Endothelial cell of umbilical vein (primary cell): ENCODE measurements at regions not wholly inside any gene's neighbourhood (a gene's known extent, or its start where the extent isn't known, plus 50 kb on each side); places are given as distances from the start of the nearest gene placed in this dataset.

Experiments used
- BruUV-seq: library from RNA; stranded (reverse); fragments of 400-500 nt; replicated peaks from 2 replicates; lab custom pipeline; 2021; lab: Mats Ljungman, UMichigan
- CTCF ChIA-PET: fragments of 300-600, 350-600 bp; sonication (Branson Sonifier 250); formaldehyde crosslinking; loops from one replicate; lab custom pipeline; 2021; ENCODE audit warnings: antibody characterized with exemption, inconsistent platforms; lab: Charles Lee
- POLR2A ChIA-PET: fragments of 300-600, 350-600 bp; sonication (Branson Sonifier 250); formaldehyde crosslinking; loops from one replicate; lab custom pipeline; 2021; ENCODE audit warnings: antibody characterized with exemption, inconsistent platforms; lab: Charles Lee
- DNase-seq: peaks from one replicate; pipeline ENCODE4 v3.0.0-alpha.2; 2011; ENCODE audit warnings: low read depth, low spot score
- FAIRE-seq: peaks from 2 replicates; lab custom pipeline; 2011; peaks lifted over from hg19 to GRCh38; lab: Jason Lieb, UNC
- H2AFZ ChIP-seq: 2 replicates; pipeline ENCODE4 v1.6.0; 2012; ENCODE audit warnings: low read depth, low read length, control low read depth, inconsistent platforms
- H3K27ac ChIP-seq: 2 replicates; pipeline ENCODE4 v1.5.1; 2011; ENCODE audit warnings: low read depth, mild to moderate bottlenecking, control low read depth, low read length, moderate library complexity; ENCODE audit not compliant: insufficient read depth
- H3K27me3 ChIP-seq, 2 experiments: 2 replicates each; pipeline versions ENCODE4 v1.6.0 to v1.6.1; 2011; ENCODE audit warnings: low read length in 2 of 2, mixed read lengths in 1 of 2; ENCODE audit not compliant: control insufficient read depth in 2 of 2, insufficient read depth in 2 of 2
- H3K36me3 ChIP-seq, 2 experiments: 2 replicates in 1 of 2; 3 replicates in 1 of 2; pipeline ENCODE4 v1.5.1; 2011; ENCODE audit warnings: low read length in 2 of 2, mild to moderate bottlenecking in 1 of 2, moderate library complexity in 1 of 2; ENCODE audit not compliant: control insufficient read depth in 2 of 2, insufficient read depth in 2 of 2; ENCODE audit errors: extremely low read depth in 1 of 2
- H3K4me1 ChIP-seq: 3 replicates; pipeline ENCODE4 v1.5.1; 2011; ENCODE audit warnings: mild to moderate bottlenecking, low read length; ENCODE audit not compliant: control insufficient read depth, insufficient read depth; ENCODE audit errors: extremely low read depth
- H3K4me2 ChIP-seq: 2 replicates; pipeline ENCODE4 v1.6.1; 2011; ENCODE audit warnings: low read length, control low read depth, mixed read lengths; ENCODE audit not compliant: insufficient read depth
- H3K4me3 ChIP-seq, 3 experiments: fragments of 200-600 bp in 1 of 3; sonication (generic), shearing (Covaris generic) in 1 of 3; replicated peaks in 1 of 3; 2 replicates each; pipeline ENCODE4 v1.5.1; 2011 to 2016; ENCODE audit warnings: control low read depth in 3 of 3, low read length in 3 of 3, mild to moderate bottlenecking in 2 of 3, inconsistent platforms in 1 of 3, low read depth in 1 of 3, moderate library complexity in 1 of 3; ENCODE audit not compliant: insufficient read depth in 1 of 3
- H3K79me2 ChIP-seq: 2 replicates; pipeline ENCODE4 v1.6.0; 2012; ENCODE audit warnings: low read length, inconsistent platforms; ENCODE audit not compliant: control insufficient read depth, insufficient read depth
- H3K9ac ChIP-seq: replicated peaks from 2 replicates; pipeline ENCODE3; 2011; ENCODE audit warnings: low read length, control low read depth; ENCODE audit not compliant: insufficient read depth; ENCODE audit errors: extremely low read depth
- H3K9me1 ChIP-seq: replicated peaks from 3 replicates; pipeline ENCODE4 v1.6.0; 2011; ENCODE audit warnings: mild to moderate bottlenecking, low read length; ENCODE audit not compliant: control insufficient read depth, insufficient read depth; ENCODE audit errors: extremely low read depth
- H3K9me3 ChIP-seq: replicated peaks from 2 replicates; pipeline ENCODE4 v1.5.1; 2012; ENCODE audit warnings: low read length, inconsistent platforms; ENCODE audit not compliant: control insufficient read depth, insufficient read depth
- H4K20me1 ChIP-seq: replicated peaks from 2 replicates; pipeline ENCODE3; 2011; ENCODE audit warnings: mild to moderate bottlenecking, low read length; ENCODE audit not compliant: control insufficient read depth, insufficient read depth; ENCODE audit errors: extremely low read depth
- CTCF ChIP-seq, 2 donors: IDR thresholded peaks; 1 replicate in 1 of 2; 2 replicates in 1 of 2; pipeline ENCODE4 v1.5.1; 2011; ENCODE audit warnings: low read length in 2 of 2, mild to moderate bottlenecking in 2 of 2, moderate library complexity in 2 of 2, control low read depth in 1 of 2, inconsistent platforms in 1 of 2, low read depth in 1 of 2; ENCODE audit not compliant: insufficient read depth in 1 of 2; ENCODE audit errors: extremely low read depth in 1 of 2
- GATA2 ChIP-seq: IDR thresholded peaks from 2 replicates; pipeline ENCODE4 v1.7.0; 2011; ENCODE audit warnings: low read depth, mild to moderate bottlenecking, moderate library complexity, mixed read lengths, low read length; ENCODE audit not compliant: insufficient read length, insufficient read depth
- JUN ChIP-seq: IDR thresholded peaks from 2 replicates; pipeline ENCODE4 v1.6.1; 2011; ENCODE audit warnings: borderline replicate concordance, low read depth; ENCODE audit not compliant: insufficient read length, insufficient read depth
- POLR2A ChIP-seq: IDR thresholded peaks from 2 replicates; pipeline ENCODE4 v1.6.1; 2012; ENCODE audit warnings: low read depth, mild to moderate bottlenecking, control low read depth, low read length
- POLR2AphosphoS5 ChIP-seq: IDR thresholded peaks from 2 replicates; pipeline ENCODE4 v1.6.1; 2012; ENCODE audit warnings: low read depth, mild to moderate bottlenecking, control low read depth, low read length, moderate library complexity; ENCODE audit not compliant: insufficient read depth
- dilution Hi-C: fragments of 300-500 bp; cut with MboI; formaldehyde crosslinking; loops from one replicate; pipeline ENCODE4 v1.15.0; 2019; ENCODE audit warnings: low sequenced_read_pairs; ENCODE audit not compliant: extremely low pct_ligation_motif_present
- intact Hi-C: fragments of 100-400 bp; cut with micrococcal nuclease; formaldehyde crosslinking; loops from one replicate; pipeline ENCODE4 v1.10.0; 2022

- Histone ChIP-seq H3K4me2 (no peak overlapping the region), H3K9ac (no peak overlapping the region), H4K20me1 (no peaks in the 10 kb centered on the region), H3K27ac (no peak overlapping the region), H3K9me1 (no peaks in the 10 kb centered on the region), H3K9me3 (peaks cover 3% of the 10 kb centered on the region), H3K27me3 (no peaks in the 10 kb centered on the region), H3K4me1 (no peaks in the 10 kb centered on the region), H2AFZ (no peak overlapping the region), H3K79me2 (no peaks in the 10 kb centered on the region), H3K4me3 (no peak overlapping the region), H3K36me3 (no peaks in the 10 kb centered on the region)
- CTCF ChIA-PET: no interaction called here
- no peak for DNase-seq
- POLR2A ChIA-PET: no interaction called here
- intact Hi-C loops (no loop called here), dilution Hi-C loops (no loop called here)
- no peak for TF ChIP-seq JUN
- TF ChIP-seq CTCF (IDR thresholded peaks at IDR 0.05; ENCODE audit: extremely low read depth in 1 of 2, insufficient read depth in 1 of 2, low read depth in 1 of 2, low read length in 2 of 2): no peak
- no peak for TF ChIP-seq POLR2A
- no peak for TF ChIP-seq GATA2
- FAIRE-seq: no peak
- no TSS peak for BruUV-seq
Measured at GRCh38 chr4:23034731-23035130, 342.0 kb downstream of the GBA3 start.

- POLR2A ChIA-PET: no interaction called here
- Histone ChIP-seq H3K4me3 (no peak overlapping the region), H3K9me3 (peaks cover 3% of the 10 kb centered on the region), H3K27ac (no peak overlapping the region), H4K20me1 (no peaks in the 10 kb centered on the region), H3K4me2 (no peak overlapping the region), H3K9ac (no peak overlapping the region), H3K36me3 (no peaks in the 10 kb centered on the region), H3K27me3 (no peaks in the 10 kb centered on the region), H3K79me2 (no peaks in the 10 kb centered on the region), H2AFZ (no peak overlapping the region), H3K9me1 (no peaks in the 10 kb centered on the region), H3K4me1 (no peaks in the 10 kb centered on the region)
- CTCF ChIA-PET: no interaction called here
- DNase-seq (no peak), FAIRE-seq (no peak)
- intact Hi-C loops: no loop called here
- TF ChIP-seq POLR2AphosphoS5 (no peak), GATA2 (no peak)
- dilution Hi-C loops: no loop called here
- no TSS peak for BruUV-seq
Measured at GRCh38 chr4:23033796-23034195, 341.1 kb downstream of the GBA3 start.
